ENCODE measurements at regions not wholly inside any gene's neighbourhood (a gene's known extent, or its start where the extent isn't known, plus 50 kb on each side); places are given as distances from the start of the nearest gene placed in this dataset.

DNA sequence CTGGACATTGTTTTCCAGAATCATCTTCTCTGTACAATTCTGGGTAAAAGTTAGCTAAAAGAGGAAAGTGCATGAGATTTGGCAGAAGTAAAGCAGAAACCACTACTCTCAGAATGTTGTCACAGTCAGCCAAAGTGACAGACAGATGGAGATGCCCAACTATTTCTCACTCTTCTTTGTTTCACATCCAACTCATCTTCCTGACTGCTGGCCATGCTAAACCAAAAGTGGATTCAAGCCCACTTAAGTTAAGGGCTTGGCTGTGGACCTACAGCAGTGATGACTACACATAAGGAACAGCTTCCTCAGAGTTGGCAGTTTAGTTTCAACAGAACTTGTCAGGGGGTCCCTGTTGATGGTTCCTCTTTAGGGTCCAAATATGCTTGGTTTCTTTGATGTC, 730.2 kb downstream of the LRRIQ3 start:
- H3F3A ChIP-seq (replicated peaks; ENCODE audit: low read depth), result no peaks in the 10 kb centered on the region
- TF ChIP-seq POLR2AphosphoS5 (IDR thresholded peaks at IDR 0.05; ENCODE audit: low read depth) (no peak), CREB1 (CRISPR knock-in tag; IDR thresholded peaks at IDR 0.05; ENCODE audit: low read depth) (no peak), JUNB (IDR thresholded peaks at IDR 0.05; ENCODE audit: unreplicated experiment) (no peak), NANOG (IDR thresholded peaks at IDR 0.05; ENCODE audit: borderline replicate concordance) (no peak), STAT1 (IDR thresholded peaks at IDR 0.05; ENCODE audit: unreplicated experiment) (no peak), ZNF331 (CRISPR knock-in tag; IDR thresholded peaks at IDR 0.05; ENCODE audit: low read depth) (no peak), EZH2phosphoT487 (IDR thresholded peaks at IDR 0.05; ENCODE audit: unreplicated experiment) (no peak), ZNF114 (CRISPR knock-in tag; IDR thresholded peaks at IDR 0.05) (no peak), EZH2 (IDR thresholded peaks at IDR 0.05; ENCODE audit: low read depth, unreplicated experiment) (no peak)
- TF ChIP-seq, protein P1, sequence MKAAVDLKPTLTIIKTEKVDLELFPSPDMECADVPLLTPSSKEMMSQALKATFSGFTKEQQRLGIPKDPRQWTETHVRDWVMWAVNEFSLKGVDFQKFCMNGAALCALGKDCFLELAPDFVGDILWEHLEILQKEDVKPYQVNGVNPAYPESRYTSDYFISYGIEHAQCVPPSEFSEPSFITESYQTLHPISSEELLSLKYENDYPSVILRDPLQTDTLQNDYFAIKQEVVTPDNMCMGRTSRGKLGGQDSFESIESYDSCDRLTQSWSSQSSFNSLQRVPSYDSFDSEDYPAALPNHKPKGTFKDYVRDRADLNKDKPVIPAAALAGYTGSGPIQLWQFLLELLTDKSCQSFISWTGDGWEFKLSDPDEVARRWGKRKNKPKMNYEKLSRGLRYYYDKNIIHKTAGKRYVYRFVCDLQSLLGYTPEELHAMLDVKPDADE (IDR thresholded peaks at IDR 0.05), result no peak
- TF ChIP-seq, protein P2, sequence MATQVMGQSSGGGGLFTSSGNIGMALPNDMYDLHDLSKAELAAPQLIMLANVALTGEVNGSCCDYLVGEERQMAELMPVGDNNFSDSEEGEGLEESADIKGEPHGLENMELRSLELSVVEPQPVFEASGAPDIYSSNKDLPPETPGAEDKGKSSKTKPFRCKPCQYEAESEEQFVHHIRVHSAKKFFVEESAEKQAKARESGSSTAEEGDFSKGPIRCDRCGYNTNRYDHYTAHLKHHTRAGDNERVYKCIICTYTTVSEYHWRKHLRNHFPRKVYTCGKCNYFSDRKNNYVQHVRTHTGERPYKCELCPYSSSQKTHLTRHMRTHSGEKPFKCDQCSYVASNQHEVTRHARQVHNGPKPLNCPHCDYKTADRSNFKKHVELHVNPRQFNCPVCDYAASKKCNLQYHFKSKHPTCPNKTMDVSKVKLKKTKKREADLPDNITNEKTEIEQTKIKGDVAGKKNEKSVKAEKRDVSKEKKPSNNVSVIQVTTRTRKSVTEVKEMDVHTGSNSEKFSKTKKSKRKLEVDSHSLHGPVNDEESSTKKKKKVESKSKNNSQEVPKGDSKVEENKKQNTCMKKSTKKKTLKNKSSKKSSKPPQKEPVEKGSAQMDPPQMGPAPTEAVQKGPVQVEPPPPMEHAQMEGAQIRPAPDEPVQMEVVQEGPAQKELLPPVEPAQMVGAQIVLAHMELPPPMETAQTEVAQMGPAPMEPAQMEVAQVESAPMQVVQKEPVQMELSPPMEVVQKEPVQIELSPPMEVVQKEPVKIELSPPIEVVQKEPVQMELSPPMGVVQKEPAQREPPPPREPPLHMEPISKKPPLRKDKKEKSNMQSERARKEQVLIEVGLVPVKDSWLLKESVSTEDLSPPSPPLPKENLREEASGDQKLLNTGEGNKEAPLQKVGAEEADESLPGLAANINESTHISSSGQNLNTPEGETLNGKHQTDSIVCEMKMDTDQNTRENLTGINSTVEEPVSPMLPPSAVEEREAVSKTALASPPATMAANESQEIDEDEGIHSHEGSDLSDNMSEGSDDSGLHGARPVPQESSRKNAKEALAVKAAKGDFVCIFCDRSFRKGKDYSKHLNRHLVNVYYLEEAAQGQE (IDR thresholded peaks at IDR 0.05; ENCODE audit: unreplicated experiment), result no peak
- TF ChIP-seq, protein P3, sequence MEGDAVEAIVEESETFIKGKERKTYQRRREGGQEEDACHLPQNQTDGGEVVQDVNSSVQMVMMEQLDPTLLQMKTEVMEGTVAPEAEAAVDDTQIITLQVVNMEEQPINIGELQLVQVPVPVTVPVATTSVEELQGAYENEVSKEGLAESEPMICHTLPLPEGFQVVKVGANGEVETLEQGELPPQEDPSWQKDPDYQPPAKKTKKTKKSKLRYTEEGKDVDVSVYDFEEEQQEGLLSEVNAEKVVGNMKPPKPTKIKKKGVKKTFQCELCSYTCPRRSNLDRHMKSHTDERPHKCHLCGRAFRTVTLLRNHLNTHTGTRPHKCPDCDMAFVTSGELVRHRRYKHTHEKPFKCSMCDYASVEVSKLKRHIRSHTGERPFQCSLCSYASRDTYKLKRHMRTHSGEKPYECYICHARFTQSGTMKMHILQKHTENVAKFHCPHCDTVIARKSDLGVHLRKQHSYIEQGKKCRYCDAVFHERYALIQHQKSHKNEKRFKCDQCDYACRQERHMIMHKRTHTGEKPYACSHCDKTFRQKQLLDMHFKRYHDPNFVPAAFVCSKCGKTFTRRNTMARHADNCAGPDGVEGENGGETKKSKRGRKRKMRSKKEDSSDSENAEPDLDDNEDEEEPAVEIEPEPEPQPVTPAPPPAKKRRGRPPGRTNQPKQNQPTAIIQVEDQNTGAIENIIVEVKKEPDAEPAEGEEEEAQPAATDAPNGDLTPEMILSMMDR (conservative IDR thresholded peaks at IDR 0.05; ENCODE audit: low read depth in 2 of 2), result no peak
- TF ChIP-seq, protein P4, sequence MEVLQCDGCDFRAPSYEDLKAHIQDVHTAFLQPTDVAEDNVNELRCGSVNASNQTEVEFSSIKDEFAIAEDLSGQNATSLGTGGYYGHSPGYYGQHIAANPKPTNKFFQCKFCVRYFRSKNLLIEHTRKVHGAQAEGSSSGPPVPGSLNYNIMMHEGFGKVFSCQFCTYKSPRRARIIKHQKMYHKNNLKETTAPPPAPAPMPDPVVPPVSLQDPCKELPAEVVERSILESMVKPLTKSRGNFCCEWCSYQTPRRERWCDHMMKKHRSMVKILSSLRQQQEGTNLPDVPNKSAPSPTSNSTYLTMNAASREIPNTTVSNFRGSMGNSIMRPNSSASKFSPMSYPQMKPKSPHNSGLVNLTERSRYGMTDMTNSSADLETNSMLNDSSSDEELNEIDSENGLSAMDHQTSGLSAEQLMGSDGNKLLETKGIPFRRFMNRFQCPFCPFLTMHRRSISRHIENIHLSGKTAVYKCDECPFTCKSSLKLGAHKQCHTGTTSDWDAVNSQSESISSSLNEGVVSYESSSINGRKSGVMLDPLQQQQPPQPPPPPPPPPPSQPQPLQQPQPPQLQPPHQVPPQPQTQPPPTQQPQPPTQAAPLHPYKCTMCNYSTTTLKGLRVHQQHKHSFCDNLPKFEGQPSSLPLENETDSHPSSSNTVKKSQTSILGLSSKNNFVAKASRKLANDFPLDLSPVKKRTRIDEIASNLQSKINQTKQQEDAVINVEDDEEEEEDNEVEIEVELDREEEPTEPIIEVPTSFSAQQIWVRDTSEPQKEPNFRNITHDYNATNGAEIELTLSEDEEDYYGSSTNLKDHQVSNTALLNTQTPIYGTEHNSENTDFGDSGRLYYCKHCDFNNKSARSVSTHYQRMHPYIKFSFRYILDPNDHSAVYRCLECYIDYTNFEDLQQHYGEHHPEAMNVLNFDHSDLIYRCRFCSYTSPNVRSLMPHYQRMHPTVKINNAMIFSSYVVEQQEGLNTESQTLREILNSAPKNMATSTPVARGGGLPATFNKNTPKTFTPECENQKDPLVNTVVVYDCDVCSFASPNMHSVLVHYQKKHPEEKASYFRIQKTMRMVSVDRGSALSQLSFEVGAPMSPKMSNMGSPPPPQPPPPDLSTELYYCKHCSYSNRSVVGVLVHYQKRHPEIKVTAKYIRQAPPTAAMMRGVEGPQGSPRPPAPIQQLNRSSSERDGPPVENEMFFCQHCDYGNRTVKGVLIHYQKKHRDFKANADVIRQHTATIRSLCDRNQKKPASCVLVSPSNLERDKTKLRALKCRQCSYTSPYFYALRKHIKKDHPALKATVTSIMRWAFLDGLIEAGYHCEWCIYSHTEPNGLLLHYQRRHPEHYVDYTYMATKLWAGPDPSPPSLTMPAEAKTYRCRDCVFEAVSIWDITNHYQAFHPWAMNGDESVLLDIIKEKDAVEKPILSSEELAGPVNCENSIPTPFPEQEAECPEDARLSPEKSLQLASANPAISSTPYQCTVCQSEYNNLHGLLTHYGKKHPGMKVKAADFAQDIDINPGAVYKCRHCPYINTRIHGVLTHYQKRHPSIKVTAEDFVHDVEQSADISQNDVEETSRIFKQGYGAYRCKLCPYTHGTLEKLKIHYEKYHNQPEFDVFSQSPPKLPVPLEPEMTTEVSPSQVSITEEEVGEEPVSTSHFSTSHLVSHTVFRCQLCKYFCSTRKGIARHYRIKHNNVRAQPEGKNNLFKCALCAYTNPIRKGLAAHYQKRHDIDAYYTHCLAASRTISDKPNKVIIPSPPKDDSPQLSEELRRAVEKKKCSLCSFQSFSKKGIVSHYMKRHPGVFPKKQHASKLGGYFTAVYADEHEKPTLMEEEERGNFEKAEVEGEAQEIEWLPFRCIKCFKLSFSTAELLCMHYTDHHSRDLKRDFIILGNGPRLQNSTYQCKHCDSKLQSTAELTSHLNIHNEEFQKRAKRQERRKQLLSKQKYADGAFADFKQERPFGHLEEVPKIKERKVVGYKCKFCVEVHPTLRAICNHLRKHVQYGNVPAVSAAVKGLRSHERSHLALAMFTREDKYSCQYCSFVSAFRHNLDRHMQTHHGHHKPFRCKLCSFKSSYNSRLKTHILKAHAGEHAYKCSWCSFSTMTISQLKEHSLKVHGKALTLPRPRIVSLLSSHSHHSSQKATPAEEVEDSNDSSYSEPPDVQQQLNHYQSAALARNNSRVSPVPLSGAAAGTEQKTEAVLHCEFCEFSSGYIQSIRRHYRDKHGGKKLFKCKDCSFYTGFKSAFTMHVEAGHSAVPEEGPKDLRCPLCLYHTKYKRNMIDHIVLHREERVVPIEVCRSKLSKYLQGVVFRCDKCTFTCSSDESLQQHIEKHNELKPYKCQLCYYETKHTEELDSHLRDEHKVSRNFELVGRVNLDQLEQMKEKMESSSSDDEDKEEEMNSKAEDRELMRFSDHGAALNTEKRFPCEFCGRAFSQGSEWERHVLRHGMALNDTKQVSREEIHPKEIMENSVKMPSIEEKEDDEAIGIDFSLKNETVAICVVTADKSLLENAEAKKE (CRISPR knock-in tag; IDR thresholded peaks at IDR 0.05), result no peak
- ATAC-seq (no peak), DNase-seq (ENCODE audit: low spot score) (no peak)
- Mint-ChIP-seq H3K4me1 (no peaks in the 10 kb centered on the region), H3K9me3 (no peaks in the 10 kb centered on the region), H3K27me3 (ENCODE audit: insufficient read depth, low read depth, poor library complexity) (no peaks in the 10 kb centered on the region), H3K27ac (no peak overlapping the region), H3K4me3 (no peak overlapping the region), H3K36me3 (ENCODE audit: low read depth) (no peaks in the 10 kb centered on the region; the same call in 2 of the 3 replicates)
- H3K27ac ChIP-seq (ENCODE audit: low read depth), result no peak overlapping the region
- no peak overlapping the region for H3K4me2 ChIP-seq
- no peaks in the 10 kb centered on the region for H4K20me1 ChIP-seq (replicated peaks; ENCODE audit: insufficient read depth)
- no peak overlapping the region for H3K4me3 ChIP-seq
- H3K27me3 ChIP-seq (ENCODE audit: insufficient read depth), result no peaks in the 10 kb centered on the region
- no peak overlapping the region for H2AFZ ChIP-seq
- H3K79me2 ChIP-seq (replicated peaks; ENCODE audit: insufficient read depth), result no peaks in the 10 kb centered on the region
- H3K36me3 ChIP-seq (ENCODE audit: insufficient read depth), result no peaks in the 10 kb centered on the region
- peaks cover under 1% of the 10 kb centered on the region; the same call in 1 of the 2 replicates for H3K9me2 ChIP-seq (ENCODE audit: insufficient read depth)
- no peaks in the 10 kb centered on the region for H3K4me1 ChIP-seq (ENCODE audit: insufficient read depth)

All from GM23338 (cell line).